ENCODE measurements at regions not wholly inside any gene's neighbourhood (a gene's known extent, or its start where the extent isn't known, plus 50 kb on each side); places are given as distances from the start of the nearest gene placed in this dataset.
"Not testable (repeated sequence)": the region's sequence is repeated elsewhere in the genome, so short reads cannot be mapped to it uniquely, and the experiment has no call there.

- DNase-seq (ENCODE audit: low spot score): no peak
These were observed 192.1 kb downstream of the CTTN start for GRCh38 chr11:70590356-70590991.

- no peak for DNase-seq (ENCODE audit: low spot score)
These were observed 194.4 kb downstream of the CTTN start for GRCh38 chr11:70592641-70593165.

- DNase-seq (ENCODE audit: low spot score): no peak
These were observed 195.2 kb downstream of the CTTN start for GRCh38 chr11:70593446-70593983.

DNA sequence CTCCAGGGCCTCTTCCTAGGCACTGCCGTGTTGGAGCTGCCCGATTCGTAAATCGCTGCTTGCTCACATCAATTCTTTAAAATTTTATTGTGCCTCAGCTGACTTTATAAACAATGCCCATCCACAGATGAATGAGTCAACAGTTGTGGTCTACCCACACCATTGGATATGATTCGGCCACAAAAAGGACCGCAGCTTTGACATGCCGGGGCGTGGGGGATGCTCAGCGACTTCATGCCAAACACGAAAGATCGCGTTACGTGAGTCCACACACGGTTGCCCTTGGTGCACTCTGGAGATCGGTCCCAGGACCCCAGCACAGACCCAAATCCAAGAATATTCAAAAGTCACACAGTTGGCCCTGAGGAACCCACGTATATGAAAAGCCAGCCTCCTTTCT, 195.7 kb downstream of the CTTN start:
- no peak for DNase-seq (ENCODE audit: low spot score)

GRCh38 chr11:70594606-70595005, 196.3 kb downstream of the CTTN start:
- no peak for DNase-seq (ENCODE audit: low spot score)

GRCh38 chr11:70595016-70595415, 196.7 kb downstream of the CTTN start:
- DNase-seq (ENCODE audit: low spot score): no peak

DNA sequence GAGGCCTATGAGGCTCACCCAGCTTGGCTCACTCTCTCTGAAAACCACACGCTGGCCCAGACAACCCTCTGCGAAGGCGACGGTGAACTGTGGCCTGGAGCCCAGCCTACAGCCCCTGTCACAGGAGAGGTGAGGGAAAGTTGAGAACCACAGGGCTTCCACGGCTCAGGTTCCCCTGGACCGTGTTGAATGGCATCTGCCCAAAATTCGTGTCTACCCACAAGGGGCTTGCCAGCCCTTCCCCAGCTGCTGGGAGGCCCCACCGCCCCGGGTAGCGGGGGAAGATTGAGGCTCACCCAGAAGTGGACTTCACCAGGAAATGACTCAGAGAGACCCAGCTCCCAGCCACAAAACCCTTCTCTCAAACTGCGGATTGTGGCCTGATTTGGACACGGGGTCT, 197.1 kb downstream of the CTTN start:
- no peak for DNase-seq (ENCODE audit: low spot score)

DNA sequence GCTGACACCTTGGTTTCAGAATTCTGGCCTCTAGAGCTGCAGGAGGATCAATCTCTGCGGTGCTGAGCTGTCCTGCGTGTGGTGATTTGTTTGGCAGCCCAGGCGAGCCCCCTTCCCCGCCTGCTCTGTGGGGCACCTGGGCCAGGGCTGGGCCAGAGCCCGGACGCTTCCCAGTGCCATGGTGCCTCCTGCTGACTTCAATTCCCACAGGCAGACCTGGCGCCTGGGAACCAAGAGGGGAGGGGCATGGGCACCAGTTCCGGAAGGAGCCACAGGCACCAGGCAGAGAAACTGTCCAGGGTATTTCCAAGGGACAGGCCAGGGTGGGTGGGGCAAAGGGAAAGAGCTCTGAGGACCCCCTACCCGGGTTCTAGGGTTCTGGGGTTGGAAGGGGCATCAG, 197.8 kb downstream of the CTTN start:
- DNase-seq (ENCODE audit: low spot score): no peak

- no peak for DNase-seq (ENCODE audit: low spot score)
These were observed 198.8 kb downstream of the CTTN start for GRCh38 chr11:70597006-70597555.

- no peak for DNase-seq (ENCODE audit: low spot score)
These were observed 199.7 kb downstream of the CTTN start for GRCh38 chr11:70597751-70598625.

GRCh38 chr11:70600911-70601415, 202.6 kb downstream of the CTTN start:
- not testable (repeated sequence) for DNase-seq (ENCODE audit: low spot score)

DNA sequence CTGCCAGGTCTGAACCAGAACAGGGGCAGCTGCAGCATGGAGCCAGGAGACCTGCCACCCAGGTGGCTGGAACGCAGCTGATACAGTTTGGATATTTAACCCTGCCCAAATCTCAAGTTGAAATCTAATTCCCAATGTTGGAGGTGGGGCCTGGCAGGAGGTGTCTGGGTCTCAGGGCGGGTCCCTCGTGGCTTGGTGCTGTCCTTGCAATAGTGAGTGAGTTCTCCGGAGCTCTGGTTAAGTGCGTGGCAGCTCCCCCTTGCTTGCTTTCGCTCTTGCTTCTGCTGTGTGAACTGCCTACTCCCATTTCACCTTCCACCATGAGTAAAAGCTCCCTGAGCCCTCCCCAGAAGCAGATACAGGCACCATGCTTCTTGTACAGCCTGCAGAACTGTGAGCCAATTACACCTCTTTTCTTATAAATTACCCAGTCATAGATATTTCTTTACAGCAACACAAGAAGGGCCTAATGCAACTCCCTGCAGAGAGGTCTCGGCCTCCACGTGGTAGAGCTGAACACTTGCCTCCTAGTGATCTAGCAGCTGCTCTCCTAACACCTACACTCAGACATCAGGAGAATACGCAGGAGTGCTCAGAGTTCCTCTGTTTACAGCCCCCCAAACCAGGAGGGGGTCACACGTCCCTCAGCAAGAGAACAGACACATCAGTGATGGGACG, 203.7 kb downstream of the CTTN start:
- DNase-seq (ENCODE audit: low spot score): no peak

GRCh38 chr11:70603114-70603755, 204.9 kb downstream of the CTTN start:
- no peak for DNase-seq (ENCODE audit: low spot score)

DNA sequence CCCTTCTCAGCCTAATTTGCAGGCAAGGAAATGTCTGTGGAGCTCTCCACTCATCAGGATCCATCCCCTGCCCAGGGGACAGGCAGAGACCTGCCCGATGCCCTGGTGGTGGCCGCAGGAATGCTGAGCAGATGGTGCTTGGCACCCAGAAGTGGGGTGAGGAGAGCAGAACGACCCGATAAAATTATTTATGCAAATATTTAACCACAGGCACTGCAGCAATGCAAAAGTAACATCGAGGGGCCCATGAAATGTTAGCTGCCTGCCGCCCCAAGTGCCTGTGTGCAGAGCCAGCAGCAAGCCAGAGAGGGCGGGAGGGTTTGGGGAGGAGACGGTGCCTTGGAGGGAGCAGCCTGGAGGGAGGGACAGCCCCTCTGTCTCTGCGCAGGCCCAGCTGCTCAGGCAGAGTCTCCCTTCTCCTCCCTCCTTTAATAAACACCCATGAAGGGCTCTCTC, 205.5 kb downstream of the CTTN start:
- no peak for DNase-seq (ENCODE audit: low spot score)

DNA sequence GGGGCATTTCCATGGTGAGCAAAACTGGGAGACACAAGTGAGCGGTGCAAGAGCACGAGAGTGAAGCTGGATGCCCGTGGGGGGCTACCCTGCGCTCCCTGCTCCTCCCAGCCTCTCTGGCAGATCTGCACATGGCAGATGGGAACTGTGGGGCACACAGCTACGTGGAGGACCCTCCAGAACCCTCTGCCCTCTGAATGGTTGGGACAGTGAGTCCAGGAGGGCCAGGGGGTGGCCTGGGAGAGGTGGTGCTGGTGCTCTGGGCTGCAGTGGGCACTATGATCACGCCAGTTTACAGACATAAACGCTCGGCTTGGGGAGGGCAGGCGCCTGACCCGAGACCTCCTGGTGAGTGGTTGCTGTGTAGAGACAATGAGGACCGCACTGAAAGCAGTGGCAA, 205.9 kb downstream of the CTTN start:
- DNase-seq (ENCODE audit: low spot score): no peak

GRCh38 chr11:70604630-70605467, 206.5 kb downstream of the CTTN start:
- no peak for DNase-seq (ENCODE audit: low spot score)

DNA sequence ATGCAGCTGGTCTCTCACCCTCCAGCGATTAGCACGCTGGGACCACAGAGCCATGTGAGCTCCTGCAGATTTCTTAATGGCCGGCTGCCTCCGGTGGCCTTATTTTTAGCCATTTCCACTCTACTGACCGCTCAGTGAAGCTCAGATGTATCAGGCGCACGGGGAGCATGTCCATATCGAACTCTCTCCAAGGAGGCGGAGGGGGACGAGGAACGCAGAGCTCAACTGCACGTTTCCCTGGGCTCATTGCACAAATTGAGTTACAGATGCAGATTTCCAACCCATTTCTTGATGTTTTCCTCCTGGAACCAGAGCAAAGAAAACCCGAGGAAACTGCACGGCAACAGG, 207.1 kb downstream of the CTTN start:
- DNase-seq (ENCODE audit: low spot score): no peak

DNA sequence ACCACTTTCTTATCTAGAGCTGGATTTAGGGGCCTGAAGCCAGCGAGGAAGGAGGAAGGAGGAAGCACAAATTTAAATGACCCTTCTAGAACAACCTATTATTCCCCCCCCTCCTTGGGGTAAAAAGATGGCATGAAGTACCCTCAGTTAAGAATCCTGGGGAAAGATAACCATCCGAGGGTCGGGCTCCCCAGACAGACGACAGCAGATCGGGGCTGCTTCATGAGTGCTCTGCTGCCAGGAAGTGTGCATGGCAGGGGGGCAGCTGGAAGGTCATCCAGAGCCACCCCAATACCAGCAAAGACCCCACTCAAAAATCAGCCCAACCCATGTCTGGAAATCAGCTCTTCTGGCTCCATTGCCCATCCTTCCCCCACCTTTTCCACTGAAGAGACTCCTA, 207.5 kb downstream of the CTTN start:
- DNase-seq (ENCODE audit: low spot score): no peak

- no peak for DNase-seq (ENCODE audit: low spot score)
These were observed 208.1 kb downstream of the CTTN start for GRCh38 chr11:70606248-70606950.

DNA sequence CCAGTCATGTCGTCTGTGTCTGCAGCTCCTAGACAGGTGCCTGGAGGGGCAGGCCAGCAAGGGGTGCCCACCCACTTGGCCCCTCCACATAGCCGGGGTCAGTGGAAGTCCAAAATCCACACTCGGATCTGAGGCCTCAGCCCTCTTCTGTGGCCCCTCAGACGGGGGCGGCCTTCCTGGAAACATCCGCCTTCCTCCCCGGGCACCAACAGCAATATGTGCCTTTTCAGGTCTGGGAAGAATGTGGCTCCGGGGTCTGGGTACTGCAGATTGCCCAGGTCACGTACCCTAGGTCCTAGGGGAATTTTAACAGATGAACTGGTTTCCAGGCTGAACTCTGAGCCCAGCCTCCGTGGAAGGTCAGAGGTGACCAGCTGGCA, 208.6 kb downstream of the CTTN start:
- no peak for DNase-seq (ENCODE audit: low spot score)

All from umbilical cord (tissue), 1 donor.